GM18517 (cell line): ENCODE measurements at regions not wholly inside any gene's neighbourhood (a gene's known extent, or its start where the extent isn't known, plus 50 kb on each side); places are given as distances from the start of the nearest gene placed in this dataset.
"Not testable (repeated sequence)": the region's sequence is repeated elsewhere in the genome, so short reads cannot be mapped to it uniquely, and the experiment has no call there.

Source experiments
- ATAC-seq: cut with Tn5 transposase; IDR thresholded peaks from one replicate; pipeline ENCODE4 v1.9.1; 2021; ENCODE audit warnings: mild to moderate bottlenecking, moderate library complexity; ENCODE audit not compliant: unreplicated experiment

- no peak for ATAC-seq
These were observed 66.9 kb upstream of the CPSF6 start for GRCh38 chr12:69172491-69172890.

DNA sequence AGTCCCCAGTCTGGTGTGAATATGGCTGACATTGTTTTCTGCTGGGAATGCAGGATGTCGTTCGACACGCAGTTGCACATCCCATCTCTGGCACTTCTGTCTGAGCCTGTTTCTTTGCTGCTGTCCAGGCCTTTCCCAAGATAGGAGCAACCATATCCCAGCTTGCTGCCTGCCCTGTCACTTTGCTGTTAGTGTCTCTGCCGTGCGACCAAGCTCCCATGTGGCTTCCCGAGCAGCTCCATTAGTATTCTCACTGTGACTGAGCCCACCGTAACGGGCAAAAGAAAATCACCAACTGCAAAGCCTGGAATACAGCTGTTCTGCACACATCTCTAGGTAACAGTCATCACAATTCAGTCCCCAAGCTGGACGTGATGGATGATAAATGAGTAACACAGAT lies 66.0 kb upstream of the CPSF6 start:
- no peak for ATAC-seq

DNA sequence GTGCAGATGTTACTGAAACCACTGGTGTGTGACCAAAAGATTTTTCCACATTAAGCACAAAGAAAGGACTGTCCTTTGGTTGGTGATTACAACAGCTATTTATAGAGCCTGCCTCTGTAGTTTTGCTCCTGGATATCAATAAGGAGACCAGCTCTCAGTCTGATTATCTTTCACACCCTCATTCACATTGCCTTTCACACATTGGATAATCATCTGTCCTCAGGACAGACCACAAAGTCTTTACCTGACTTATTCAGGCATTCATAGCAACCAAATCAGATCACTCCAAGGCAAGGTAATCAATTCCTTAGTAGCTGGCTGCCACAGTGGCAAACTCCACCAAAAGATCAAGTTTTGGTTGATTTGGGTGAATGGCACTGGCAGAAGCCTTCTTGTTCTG lies 59.6 kb upstream of the CPSF6 start:
- no peak for ATAC-seq

DNA sequence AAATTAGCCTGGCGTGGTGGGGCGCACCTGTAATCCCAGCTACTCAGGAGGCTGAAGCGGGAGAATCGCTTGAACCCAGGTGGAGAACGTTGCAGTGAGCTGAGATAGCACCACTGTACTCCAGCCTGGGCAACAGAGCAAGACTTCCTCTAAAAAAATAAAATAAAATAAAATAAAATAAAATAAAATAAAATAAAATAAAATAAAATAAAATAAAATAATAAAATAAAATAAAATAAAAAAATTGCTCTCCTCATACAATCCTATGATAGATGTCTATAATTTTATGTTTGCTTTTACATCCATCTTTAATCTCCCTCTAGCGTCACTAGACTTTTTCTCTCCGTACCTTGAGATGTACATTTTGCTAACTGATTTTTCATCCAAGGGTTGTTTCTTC lies 51.8 kb upstream of the CPSF6 start:
- ATAC-seq, result not testable (repeated sequence)

GRCh38 chr12:69189378-69189978 lies 49.9 kb upstream of the CPSF6 start:
- ATAC-seq, result no peak
